ENCODE measurements at regions not wholly inside any gene's neighbourhood (a gene's known extent, or its start where the extent isn't known, plus 50 kb on each side); places are given as distances from the start of the nearest gene placed in this dataset.
"Not testable (repeated sequence)": the region's sequence is repeated elsewhere in the genome, so short reads cannot be mapped to it uniquely, and the experiment has no call there.

DNA sequence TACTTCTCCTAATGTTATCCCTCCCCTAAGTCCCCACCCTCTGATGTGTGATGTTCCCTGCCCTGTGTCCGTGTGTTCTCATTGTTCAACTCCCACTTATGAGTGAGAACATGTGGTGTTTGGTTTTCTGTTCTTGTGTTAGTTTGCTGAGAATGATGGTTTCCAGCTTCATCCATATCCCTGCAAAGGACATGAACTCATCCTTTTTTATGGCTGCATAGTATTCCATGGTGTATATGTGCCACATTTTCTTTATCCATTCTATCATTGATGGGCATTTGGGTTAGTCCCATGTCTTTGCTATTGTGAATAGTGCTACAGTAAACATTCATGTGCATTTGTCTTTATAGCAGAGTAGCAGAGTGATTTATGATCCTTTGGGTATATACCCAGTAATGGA is 613.8 kb upstream of the KIF2B start:
- TF ChIP-seq, protein P1, sequence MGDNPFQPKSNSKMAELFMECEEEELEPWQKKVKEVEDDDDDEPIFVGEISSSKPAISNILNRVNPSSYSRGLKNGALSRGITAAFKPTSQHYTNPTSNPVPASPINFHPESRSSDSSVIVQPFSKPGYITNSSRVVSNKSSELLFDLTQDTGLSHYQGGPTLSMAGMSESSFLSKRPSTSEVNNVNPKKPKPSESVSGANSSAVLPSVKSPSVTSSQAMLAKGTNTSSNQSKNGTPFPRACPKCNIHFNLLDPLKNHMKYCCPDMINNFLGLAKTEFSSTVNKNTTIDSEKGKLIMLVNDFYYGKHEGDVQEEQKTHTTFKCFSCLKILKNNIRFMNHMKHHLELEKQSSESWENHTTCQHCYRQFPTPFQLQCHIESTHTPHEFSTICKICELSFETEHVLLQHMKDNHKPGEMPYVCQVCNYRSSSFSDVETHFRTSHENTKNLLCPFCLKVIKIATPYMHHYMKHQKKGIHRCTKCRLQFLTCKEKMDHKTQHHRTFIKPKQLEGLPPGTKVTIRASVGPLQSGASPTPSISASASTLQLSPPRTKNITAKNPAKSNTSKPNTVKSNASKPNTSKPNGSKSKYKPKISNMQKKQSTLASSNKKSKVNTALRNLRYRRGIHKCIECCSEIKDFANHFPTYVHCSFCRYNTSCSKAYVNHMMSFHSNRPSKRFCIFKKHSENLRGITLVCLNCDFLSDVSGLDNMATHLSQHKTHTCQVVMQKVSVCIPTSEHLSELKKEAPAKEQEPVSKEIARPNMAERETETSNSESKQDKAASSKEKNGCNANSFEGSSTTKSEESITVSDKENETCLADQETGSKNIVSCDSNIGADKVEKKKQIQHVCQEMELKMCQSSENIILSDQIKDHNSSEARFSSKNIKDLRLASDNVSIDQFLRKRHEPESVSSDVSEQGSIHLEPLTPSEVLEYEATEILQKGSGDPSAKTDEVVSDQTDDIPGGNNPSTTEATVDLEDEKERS (tag by site-specific recombination; IDR thresholded peaks at IDR 0.05), result peak; percentile 80; the same call in 1 of the 2 replicates
- TF ChIP-seq ZNF146 (tag by site-specific recombination; IDR thresholded peaks at IDR 0.05), result peak; percentile 74
- H3K4me3 ChIP-seq (ENCODE audit: low read depth, low read length); H3K27ac ChIP-seq (ENCODE audit: extremely low read depth, low read depth, low read length); POLR2A ChIA-PET; H3K36me3 ChIP-seq (ENCODE audit: control insufficient read depth in 2 of 2, insufficient read depth in 1 of 2, low read length in 2 of 2); H3K4me1 ChIP-seq (ENCODE audit: control insufficient read depth, insufficient read depth, low read length); CTCF ChIA-PET; H3K9me3 ChIP-seq (ENCODE audit: control insufficient read depth, insufficient read depth, low read depth, low read length): not testable (repeated sequence)

DNA sequence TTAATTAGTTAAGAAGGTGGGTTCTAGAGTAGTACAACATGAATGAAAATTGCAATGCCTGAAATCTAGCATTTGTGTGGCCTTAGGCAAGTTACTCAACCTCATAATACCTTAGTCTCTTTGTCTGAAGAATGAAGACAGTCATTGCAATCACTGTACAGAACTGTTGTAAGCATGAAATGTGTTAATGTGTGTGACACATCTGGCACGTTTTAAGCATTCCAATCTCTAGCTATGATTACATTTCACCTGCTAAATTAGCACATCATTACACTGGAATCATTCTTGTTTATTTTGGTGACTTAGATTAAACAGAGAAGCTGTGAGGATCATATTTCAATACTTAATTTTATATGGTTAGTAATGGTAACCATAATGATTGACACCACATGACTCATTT is 629.7 kb upstream of the KIF2B start:
- TF ChIP-seq ZNF501 (tag by site-specific recombination; IDR thresholded peaks at IDR 0.05) (no peak), ZNF394 (tag by site-specific recombination; IDR thresholded peaks at IDR 0.05; ENCODE audit: borderline replicate concordance) (no peak)
- no peaks in the 10 kb centered on the region for H3K9me3 ChIP-seq (ENCODE audit: control insufficient read depth, insufficient read depth, low read depth, low read length)
- no peak overlapping the region for H3K27ac ChIP-seq (ENCODE audit: extremely low read depth, low read depth, low read length)
- ChIA-PET CTCF (no interaction called here), POLR2A (no interaction called here)
- no peaks in the 10 kb centered on the region for H3K4me1 ChIP-seq (ENCODE audit: control insufficient read depth, insufficient read depth, low read length)
- H3K4me3 ChIP-seq (ENCODE audit: low read depth, low read length), result no peak overlapping the region
- no peaks in the 10 kb centered on the region for H3K36me3 ChIP-seq (ENCODE audit: control insufficient read depth in 2 of 2, insufficient read depth in 1 of 2, low read length in 2 of 2)

DNA sequence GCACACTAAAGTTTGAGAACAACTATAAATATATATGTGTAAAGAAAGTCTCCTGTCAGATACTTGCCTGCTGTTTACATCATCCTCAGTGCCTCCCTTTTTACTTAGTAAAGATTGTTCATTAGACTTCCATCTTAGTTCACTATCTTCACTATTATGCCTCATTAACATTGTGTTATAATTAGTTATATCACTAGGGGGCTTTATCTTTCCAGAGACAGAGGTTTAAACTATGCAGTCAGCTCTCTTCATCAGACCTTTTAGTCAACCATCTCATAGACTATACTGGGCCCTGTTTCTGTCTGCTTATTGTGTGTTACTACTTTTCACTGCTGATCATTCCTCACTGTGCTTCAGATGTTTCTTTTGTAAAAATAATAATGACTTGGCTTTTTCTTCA is 630.8 kb upstream of the KIF2B start:
- Histone ChIP-seq H3K4me1 (ENCODE audit: control insufficient read depth, insufficient read depth, low read length) (no peaks in the 10 kb centered on the region), H3K36me3 (ENCODE audit: control insufficient read depth in 2 of 2, insufficient read depth in 1 of 2, low read length in 2 of 2) (no peaks in the 10 kb centered on the region), H3K4me3 (ENCODE audit: low read depth, low read length) (no peak overlapping the region), H3K9me3 (ENCODE audit: control insufficient read depth, insufficient read depth, low read depth, low read length) (no peaks in the 10 kb centered on the region), H3K27ac (ENCODE audit: extremely low read depth, low read depth, low read length) (no peak overlapping the region)
- ChIA-PET CTCF (interaction anchor here (0.7 kb wide), 1 partner anchor 407 kb away, joined by 3 read pairs; no protein-coding TSS in a partner anchor), POLR2A (no interaction called here)
- TF ChIP-seq SALL2 (tag by site-specific recombination; IDR thresholded peaks at IDR 0.05; ENCODE audit: borderline replicate concordance) (no peak), ZNF558 (tag by site-specific recombination; IDR thresholded peaks at IDR 0.05) (no peak), KLF7 (tag by site-specific recombination; IDR thresholded peaks at IDR 0.05; ENCODE audit: borderline replicate concordance) (no peak), TCF7L2 (IDR thresholded peaks at IDR 0.05; ENCODE audit: borderline replicate concordance, low read depth, low read length) (no peak), ZNF2 (tag by site-specific recombination; IDR thresholded peaks at IDR 0.05) (no peak), ZNF658 (tag by site-specific recombination; IDR thresholded peaks at IDR 0.05) (no peak), OSR2 (tag by site-specific recombination; IDR thresholded peaks at IDR 0.05) (no peak)
- TF ChIP-seq, protein P2, sequence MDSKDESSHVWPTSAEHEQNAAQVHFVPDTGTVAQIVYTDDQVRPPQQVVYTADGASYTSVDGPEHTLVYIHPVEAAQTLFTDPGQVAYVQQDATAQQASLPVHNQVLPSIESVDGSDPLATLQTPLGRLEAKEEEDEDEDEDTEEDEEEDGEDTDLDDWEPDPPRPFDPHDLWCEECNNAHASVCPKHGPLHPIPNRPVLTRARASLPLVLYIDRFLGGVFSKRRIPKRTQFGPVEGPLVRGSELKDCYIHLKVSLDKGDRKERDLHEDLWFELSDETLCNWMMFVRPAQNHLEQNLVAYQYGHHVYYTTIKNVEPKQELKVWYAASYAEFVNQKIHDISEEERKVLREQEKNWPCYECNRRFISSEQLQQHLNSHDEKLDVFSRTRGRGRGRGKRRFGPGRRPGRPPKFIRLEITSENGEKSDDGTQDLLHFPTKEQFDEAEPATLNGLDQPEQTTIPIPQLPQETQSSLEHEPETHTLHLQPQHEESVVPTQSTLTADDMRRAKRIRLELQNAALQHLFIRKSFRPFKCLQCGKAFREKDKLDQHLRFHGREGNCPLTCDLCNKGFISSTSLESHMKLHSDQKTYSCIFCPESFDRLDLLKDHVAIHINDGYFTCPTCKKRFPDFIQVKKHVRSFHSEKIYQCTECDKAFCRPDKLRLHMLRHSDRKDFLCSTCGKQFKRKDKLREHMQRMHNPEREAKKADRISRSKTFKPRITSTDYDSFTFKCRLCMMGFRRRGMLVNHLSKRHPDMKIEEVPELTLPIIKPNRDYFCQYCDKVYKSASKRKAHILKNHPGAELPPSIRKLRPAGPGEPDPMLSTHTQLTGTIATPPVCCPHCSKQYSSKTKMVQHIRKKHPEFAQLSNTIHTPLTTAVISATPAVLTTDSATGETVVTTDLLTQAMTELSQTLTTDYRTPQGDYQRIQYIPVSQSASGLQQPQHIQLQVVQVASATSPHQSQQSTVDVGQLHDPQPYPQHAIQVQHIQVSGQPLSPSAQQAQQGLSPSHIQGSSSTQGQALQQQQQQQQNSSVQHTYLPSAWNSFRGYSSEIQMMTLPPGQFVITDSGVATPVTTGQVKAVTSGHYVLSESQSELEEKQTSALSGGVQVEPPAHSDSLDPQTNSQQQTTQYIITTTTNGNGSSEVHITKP (tag by site-specific recombination; IDR thresholded peaks at IDR 0.05), result no peak
- TF ChIP-seq, protein P3, sequence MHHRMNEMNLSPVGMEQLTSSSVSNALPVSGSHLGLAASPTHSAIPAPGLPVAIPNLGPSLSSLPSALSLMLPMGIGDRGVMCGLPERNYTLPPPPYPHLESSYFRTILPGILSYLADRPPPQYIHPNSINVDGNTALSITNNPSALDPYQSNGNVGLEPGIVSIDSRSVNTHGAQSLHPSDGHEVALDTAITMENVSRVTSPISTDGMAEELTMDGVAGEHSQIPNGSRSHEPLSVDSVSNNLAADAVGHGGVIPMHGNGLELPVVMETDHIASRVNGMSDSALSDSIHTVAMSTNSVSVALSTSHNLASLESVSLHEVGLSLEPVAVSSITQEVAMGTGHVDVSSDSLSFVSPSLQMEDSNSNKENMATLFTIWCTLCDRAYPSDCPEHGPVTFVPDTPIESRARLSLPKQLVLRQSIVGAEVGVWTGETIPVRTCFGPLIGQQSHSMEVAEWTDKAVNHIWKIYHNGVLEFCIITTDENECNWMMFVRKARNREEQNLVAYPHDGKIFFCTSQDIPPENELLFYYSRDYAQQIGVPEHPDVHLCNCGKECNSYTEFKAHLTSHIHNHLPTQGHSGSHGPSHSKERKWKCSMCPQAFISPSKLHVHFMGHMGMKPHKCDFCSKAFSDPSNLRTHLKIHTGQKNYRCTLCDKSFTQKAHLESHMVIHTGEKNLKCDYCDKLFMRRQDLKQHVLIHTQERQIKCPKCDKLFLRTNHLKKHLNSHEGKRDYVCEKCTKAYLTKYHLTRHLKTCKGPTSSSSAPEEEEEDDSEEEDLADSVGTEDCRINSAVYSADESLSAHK (tag by site-specific recombination; IDR thresholded peaks at IDR 0.05), result no peak
- TF ChIP-seq, protein P4, sequence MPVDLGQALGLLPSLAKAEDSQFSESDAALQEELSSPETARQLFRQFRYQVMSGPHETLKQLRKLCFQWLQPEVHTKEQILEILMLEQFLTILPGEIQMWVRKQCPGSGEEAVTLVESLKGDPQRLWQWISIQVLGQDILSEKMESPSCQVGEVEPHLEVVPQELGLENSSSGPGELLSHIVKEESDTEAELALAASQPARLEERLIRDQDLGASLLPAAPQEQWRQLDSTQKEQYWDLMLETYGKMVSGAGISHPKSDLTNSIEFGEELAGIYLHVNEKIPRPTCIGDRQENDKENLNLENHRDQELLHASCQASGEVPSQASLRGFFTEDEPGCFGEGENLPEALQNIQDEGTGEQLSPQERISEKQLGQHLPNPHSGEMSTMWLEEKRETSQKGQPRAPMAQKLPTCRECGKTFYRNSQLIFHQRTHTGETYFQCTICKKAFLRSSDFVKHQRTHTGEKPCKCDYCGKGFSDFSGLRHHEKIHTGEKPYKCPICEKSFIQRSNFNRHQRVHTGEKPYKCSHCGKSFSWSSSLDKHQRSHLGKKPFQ (tag by site-specific recombination; IDR thresholded peaks at IDR 0.05), result no peak
